SK-N-SH treated with all-trans-retinoic acid at 6 μM for 48 hours (cell line): ENCODE measurements at regions not wholly inside any gene's neighbourhood (a gene's known extent, or its start where the extent isn't known, plus 50 kb on each side); places are given as distances from the start of the nearest gene placed in this dataset.

ENCODE experiments used
- ATAC-seq: fragments of 200-7000 bp; cut with Tn5 transposase; 3 replicates; pipeline ENCODE4 v1.9.1; 2020; ENCODE audit warnings: mild to moderate bottlenecking, moderate library complexity
- BACH2 ChIP-seq: fragments of 250-450 bp; sonication (Bioruptor Pico); IDR thresholded peaks from 2 replicates; pipeline ENCODE4 v1.9.0; 2021; ENCODE audit warnings: mild to moderate bottlenecking, borderline replicate concordance
- CREB5 ChIP-seq: fragments of 250-450 bp; sonication (Bioruptor Pico); IDR thresholded peaks from 2 replicates; pipeline ENCODE4 v1.5.1; 2020; ENCODE audit warnings: low read depth, mild to moderate bottlenecking, moderate library complexity
- CSDC2 ChIP-seq: fragments of 250-450 bp; sonication (Bioruptor Pico); IDR thresholded peaks from 2 replicates; pipeline ENCODE4 v1.5.0; 2020; ENCODE audit warnings: mild to moderate bottlenecking, moderate library complexity
- ESRRG ChIP-seq: fragments of 250-450 bp; sonication (Bioruptor Pico); IDR thresholded peaks from 2 replicates; pipeline ENCODE4 v1.6.1; 2021; ENCODE audit warnings: mild to moderate bottlenecking
- GLIS3 ChIP-seq: fragments of 250-450 bp; sonication (Bioruptor Pico); IDR thresholded peaks from 2 replicates; pipeline ENCODE4 v1.5.0; 2020; ENCODE audit warnings: mild to moderate bottlenecking, moderate library complexity
- ISL1 ChIP-seq: fragments of 250-450 bp; sonication (Bioruptor Pico); IDR thresholded peaks from 2 replicates; pipeline ENCODE4 v2.1.2; 2022; ENCODE audit warnings: mild to moderate bottlenecking, moderate library complexity
- OSR1 ChIP-seq: fragments of 250-450 bp; sonication (Bioruptor Pico); IDR thresholded peaks from 2 replicates; pipeline ENCODE4 v1.8.0; 2022; ENCODE audit warnings: moderate library complexity, mild to moderate bottlenecking, inconsistent platforms
- RARB ChIP-seq: fragments of 250-450 bp; sonication (Bioruptor Pico); IDR thresholded peaks from 2 replicates; pipeline ENCODE4 v1.8.0; 2021; ENCODE audit warnings: mild to moderate bottlenecking, moderate library complexity
- SNAI2 ChIP-seq: fragments of 250-450 bp; sonication (Bioruptor Pico); IDR thresholded peaks from 2 replicates; pipeline ENCODE4 v1.5.0; 2020; ENCODE audit warnings: mild to moderate bottlenecking, moderate library complexity
- TOX ChIP-seq: fragments of 250-450 bp; sonication (Bioruptor Pico); IDR thresholded peaks from 2 replicates; pipeline ENCODE4 v1.8.0; 2021; ENCODE audit warnings: mild to moderate bottlenecking, moderate library complexity, borderline replicate concordance
- ZFP3 ChIP-seq: fragments of 250-450 bp; sonication (Bioruptor Pico); IDR thresholded peaks from 2 replicates; pipeline ENCODE4 v1.5.0; 2020; ENCODE audit warnings: mild to moderate bottlenecking, moderate library complexity
- ZFP30 ChIP-seq: fragments of 450-650 bp; formaldehyde crosslinking; IDR thresholded peaks from 2 replicates; pipeline ENCODE4 v1.5.0; 2022; ENCODE audit warnings: mild to moderate bottlenecking, moderate library complexity
- ZNF565 ChIP-seq: fragments of 450-650 bp; formaldehyde crosslinking; conservative IDR thresholded peaks from 2 replicates; pipeline ENCODE4 v1.5.0; 2020; ENCODE audit warnings: low read depth, mild to moderate bottlenecking, moderate library complexity
- ZNF70 ChIP-seq: fragments of 450-650 bp; formaldehyde crosslinking; IDR thresholded peaks from 2 replicates; pipeline ENCODE4 v1.5.0; 2020; ENCODE audit warnings: mild to moderate bottlenecking, moderate library complexity
- ZNF8 ChIP-seq: fragments of 450-650 bp; formaldehyde crosslinking; IDR thresholded peaks from 2 replicates; pipeline ENCODE4 v1.5.0; 2020; ENCODE audit warnings: mild to moderate bottlenecking, moderate library complexity
- TF ChIP-seq, protein P1 (sequence below): fragments of 250-450 bp; sonication (Bioruptor Pico); IDR thresholded peaks from 2 replicates; pipeline ENCODE4 v1.8.0; 2020; ENCODE audit warnings: mild to moderate bottlenecking, moderate library complexity, borderline replicate concordance
- TF ChIP-seq, protein P2 (sequence below): fragments of 250-450 bp; sonication (Bioruptor Pico); IDR thresholded peaks from 2 replicates; pipeline ENCODE4 v1.5.1; 2021; ENCODE audit warnings: mild to moderate bottlenecking, moderate library complexity

GRCh38 chr14:84546236-84546635 is 983.7 kb upstream of the FLRT2 start:
- ATAC-seq: no peak
- TF ChIP-seq ZNF70 (CRISPR knock-in tag) (no peak), ZNF8 (CRISPR knock-in tag) (no peak), OSR1 (CRISPR knock-in tag) (no peak), SNAI2 (CRISPR knock-in tag) (no peak), ZNF565 (CRISPR knock-in tag) (no peak), BACH2 (CRISPR knock-in tag) (no peak), GLIS3 (CRISPR knock-in tag) (no peak), ZFP30 (CRISPR knock-in tag) (no peak), ZFP3 (CRISPR knock-in tag) (no peak), RARB (CRISPR knock-in tag) (no peak)
- TF ChIP-seq, protein P1, sequence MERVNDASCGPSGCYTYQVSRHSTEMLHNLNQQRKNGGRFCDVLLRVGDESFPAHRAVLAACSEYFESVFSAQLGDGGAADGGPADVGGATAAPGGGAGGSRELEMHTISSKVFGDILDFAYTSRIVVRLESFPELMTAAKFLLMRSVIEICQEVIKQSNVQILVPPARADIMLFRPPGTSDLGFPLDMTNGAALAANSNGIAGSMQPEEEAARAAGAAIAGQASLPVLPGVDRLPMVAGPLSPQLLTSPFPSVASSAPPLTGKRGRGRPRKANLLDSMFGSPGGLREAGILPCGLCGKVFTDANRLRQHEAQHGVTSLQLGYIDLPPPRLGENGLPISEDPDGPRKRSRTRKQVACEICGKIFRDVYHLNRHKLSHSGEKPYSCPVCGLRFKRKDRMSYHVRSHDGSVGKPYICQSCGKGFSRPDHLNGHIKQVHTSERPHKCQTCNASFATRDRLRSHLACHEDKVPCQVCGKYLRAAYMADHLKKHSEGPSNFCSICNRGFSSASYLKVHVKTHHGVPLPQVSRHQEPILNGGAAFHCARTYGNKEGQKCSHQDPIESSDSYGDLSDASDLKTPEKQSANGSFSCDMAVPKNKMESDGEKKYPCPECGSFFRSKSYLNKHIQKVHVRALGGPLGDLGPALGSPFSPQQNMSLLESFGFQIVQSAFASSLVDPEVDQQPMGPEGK: no peak
- TF ChIP-seq, protein P2, sequence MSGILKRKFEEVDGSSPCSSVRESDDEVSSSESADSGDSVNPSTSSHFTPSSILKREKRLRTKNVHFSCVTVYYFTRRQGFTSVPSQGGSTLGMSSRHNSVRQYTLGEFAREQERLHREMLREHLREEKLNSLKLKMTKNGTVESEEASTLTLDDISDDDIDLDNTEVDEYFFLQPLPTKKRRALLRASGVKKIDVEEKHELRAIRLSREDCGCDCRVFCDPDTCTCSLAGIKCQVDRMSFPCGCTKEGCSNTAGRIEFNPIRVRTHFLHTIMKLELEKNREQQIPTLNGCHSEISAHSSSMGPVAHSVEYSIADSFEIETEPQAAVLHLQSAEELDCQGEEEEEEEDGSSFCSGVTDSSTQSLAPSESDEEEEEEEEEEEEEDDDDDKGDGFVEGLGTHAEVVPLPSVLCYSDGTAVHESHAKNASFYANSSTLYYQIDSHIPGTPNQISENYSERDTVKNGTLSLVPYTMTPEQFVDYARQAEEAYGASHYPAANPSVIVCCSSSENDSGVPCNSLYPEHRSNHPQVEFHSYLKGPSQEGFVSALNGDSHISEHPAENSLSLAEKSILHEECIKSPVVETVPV (CRISPR knock-in tag): no peak

DNA sequence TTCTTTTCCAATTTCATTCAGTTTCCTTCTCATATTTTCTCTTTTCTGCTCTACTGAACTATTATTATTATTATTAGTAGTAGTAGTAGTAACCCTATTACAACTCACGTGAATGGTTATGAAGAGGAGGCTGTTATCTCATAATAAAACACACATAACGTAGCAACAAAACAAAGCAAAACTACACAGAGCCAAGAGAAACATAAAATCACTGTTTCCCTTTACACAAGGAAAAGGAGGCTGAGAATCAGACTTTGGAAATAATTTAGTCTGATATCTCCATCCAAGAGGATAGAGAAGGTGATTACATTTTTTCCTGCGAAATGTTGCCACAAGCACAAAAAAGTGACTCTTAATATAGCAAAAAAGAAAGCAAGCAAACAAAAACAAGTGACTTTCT is 975.8 kb upstream of the FLRT2 start:
- no peak for TF ChIP-seq CREB5
- TF ChIP-seq GLIS3 (CRISPR knock-in tag): no peak
- TF ChIP-seq ZFP30 (CRISPR knock-in tag): no peak
- no peak for TF ChIP-seq ESRRG (CRISPR knock-in tag)
- no peak for TF ChIP-seq ISL1 (CRISPR knock-in tag)
- ATAC-seq: no peak

- ATAC-seq: no peak
- TF ChIP-seq, protein P2 (CRISPR knock-in tag): no peak
- TF ChIP-seq SNAI2 (CRISPR knock-in tag) (no peak), ZNF565 (CRISPR knock-in tag) (no peak), CSDC2 (no peak), OSR1 (CRISPR knock-in tag) (no peak), TOX (no peak), ISL1 (CRISPR knock-in tag) (no peak)
These were observed 974.5 kb upstream of the FLRT2 start for GRCh38 chr14:84555493-84555892.

DNA sequence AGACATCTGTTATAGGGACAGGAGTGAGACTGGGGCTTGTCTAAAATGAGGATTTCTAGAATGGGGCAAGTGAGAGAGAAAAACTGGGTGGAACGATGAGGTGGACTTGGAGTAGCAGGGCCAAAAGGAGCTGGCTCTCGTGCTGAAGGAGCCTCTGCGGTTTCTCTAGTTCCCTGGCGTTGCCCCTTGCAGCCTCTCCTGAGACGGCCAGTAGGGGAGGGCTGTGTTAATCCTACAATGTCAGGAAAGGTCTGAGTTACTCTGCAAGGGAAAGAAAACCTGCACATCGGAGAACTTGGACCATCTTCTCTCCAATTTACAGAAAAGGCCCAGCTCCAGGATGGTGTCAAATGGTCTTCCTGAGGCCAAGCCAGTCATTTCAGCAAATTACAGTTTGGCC is 963.8 kb upstream of the FLRT2 start:
- TF ChIP-seq CSDC2: no peak
- TF ChIP-seq, protein P2 (CRISPR knock-in tag): no peak
- no peak for TF ChIP-seq ZNF565 (CRISPR knock-in tag)
- no peak for TF ChIP-seq ZFP30 (CRISPR knock-in tag)
- TF ChIP-seq, protein P1: no peak
- no peak for TF ChIP-seq GLIS3 (CRISPR knock-in tag)
- TF ChIP-seq, all 23 proteins: peak for 0
- ATAC-seq: no peak
